NCI-H446 (cell line): ENCODE measurements at regions not wholly inside any gene's neighbourhood (a gene's known extent, or its start where the extent isn't known, plus 50 kb on each side); places are given as distances from the start of the nearest gene placed in this dataset.
"Not testable (repeated sequence)": the region's sequence is repeated elsewhere in the genome, so short reads cannot be mapped to it uniquely, and the experiment has no call there.

ENCODE experiments used
- DNase-seq, 2 experiments: peaks; one replicate each; lab custom pipeline; 2025; lab: John Stamatoyannopoulos, UW

- no peak for DNase-seq
Measured at GRCh38 chr1:200317236-200317635, 92.6 kb downstream of the ZNF281 start.

GRCh38 chr1:200316148-200316803, 93.6 kb downstream of the ZNF281 start:
- DNase-seq, result no peak

GRCh38 chr1:200314085-200314750, 95.6 kb downstream of the ZNF281 start:
- no peak for DNase-seq

- no peak for DNase-seq
Measured at GRCh38 chr1:200311256-200311655, 98.6 kb downstream of the ZNF281 start.

- DNase-seq, result no peak
Measured at GRCh38 chr1:200310824-200311223, 99.0 kb downstream of the ZNF281 start.

GRCh38 chr1:200307755-200308066, 102.1 kb downstream of the ZNF281 start:
- DNase-seq, result no peak

- DNase-seq, result peak in 1 of 2 experiments; percentile 48
Measured at GRCh38 chr1:200306944-200307754, 102.7 kb downstream of the ZNF281 start.

- DNase-seq, result no peak
Measured at GRCh38 chr1:200305806-200306205, 104.0 kb downstream of the ZNF281 start.

GRCh38 chr1:200304171-200304570, 105.7 kb downstream of the ZNF281 start:
- no peak for DNase-seq

GRCh38 chr1:200302921-200303290, 106.9 kb downstream of the ZNF281 start:
- no peak for DNase-seq

- DNase-seq, result no peak
Measured at GRCh38 chr1:200302192-200302920, 107.5 kb downstream of the ZNF281 start.

GRCh38 chr1:200301152-200301551, 108.7 kb downstream of the ZNF281 start:
- no peak for DNase-seq

GRCh38 chr1:200299571-200299970, 110.3 kb downstream of the ZNF281 start:
- DNase-seq, result no peak

GRCh38 chr1:200298242-200298641, 111.6 kb downstream of the ZNF281 start:
- no peak for DNase-seq

GRCh38 chr1:200296091-200296661, 113.7 kb downstream of the ZNF281 start:
- no peak for DNase-seq

- no peak for DNase-seq
Measured at GRCh38 chr1:200294241-200294640, 115.6 kb downstream of the ZNF281 start.

- no peak for DNase-seq
Measured at GRCh38 chr1:200292699-200293098, 117.1 kb downstream of the ZNF281 start.

- DNase-seq, result no peak
Measured at GRCh38 chr1:200291106-200291505, 118.7 kb downstream of the ZNF281 start.

GRCh38 chr1:200290010-200290685, 119.7 kb downstream of the ZNF281 start:
- no peak for DNase-seq

- DNase-seq, result no peak
Measured at GRCh38 chr1:200288226-200288625, 121.6 kb downstream of the ZNF281 start.

GRCh38 chr1:200284236-200284635, 125.6 kb downstream of the ZNF281 start:
- not testable (repeated sequence) for DNase-seq
